GM12873 (cell line): ENCODE measurements at regions not wholly inside any gene's neighbourhood (a gene's known extent, or its start where the extent isn't known, plus 50 kb on each side); places are given as distances from the start of the nearest gene placed in this dataset.

ENCODE experiments used
- CTCF ChIP-seq: IDR thresholded peaks from 2 replicates; pipeline ENCODE4 v1.5.1; 2012; ENCODE audit warnings: low read depth, mild to moderate bottlenecking, moderate library complexity, low read length, control low read depth; ENCODE audit not compliant: insufficient read depth; ENCODE audit errors: missing control alignments

GRCh38 chr6:40049128-40049527 lies 114.9 kb upstream of the MOCS1 start:
- TF ChIP-seq CTCF: no peak

- no peak for TF ChIP-seq CTCF
Measured at GRCh38 chr6:40044196-40044595, 109.9 kb upstream of the MOCS1 start.

GRCh38 chr6:40042232-40042631 lies 108.0 kb upstream of the MOCS1 start:
- TF ChIP-seq CTCF: no peak

GRCh38 chr6:40039042-40039441 lies 104.8 kb upstream of the MOCS1 start:
- no peak for TF ChIP-seq CTCF

- no peak for TF ChIP-seq CTCF
Measured at GRCh38 chr6:40038626-40039025, 104.4 kb upstream of the MOCS1 start.

- no peak for TF ChIP-seq CTCF
Measured at GRCh38 chr6:40037271-40037670, 103.0 kb upstream of the MOCS1 start.

- TF ChIP-seq CTCF: no peak
Measured at GRCh38 chr6:40036186-40036585, 101.9 kb upstream of the MOCS1 start.
